Activated CD4-positive, alpha-beta T cell treated with anti-CD3 and anti-CD28 coated beads for 48 hours (primary cell): ENCODE measurements at regions not wholly inside any gene's neighbourhood (a gene's known extent, or its start where the extent isn't known, plus 50 kb on each side); places are given as distances from the start of the nearest gene placed in this dataset.

Experiments used
- DNase-seq: peaks from one replicate; pipeline ENCODE4 v3.0.0-alpha.2; 2020

DNA sequence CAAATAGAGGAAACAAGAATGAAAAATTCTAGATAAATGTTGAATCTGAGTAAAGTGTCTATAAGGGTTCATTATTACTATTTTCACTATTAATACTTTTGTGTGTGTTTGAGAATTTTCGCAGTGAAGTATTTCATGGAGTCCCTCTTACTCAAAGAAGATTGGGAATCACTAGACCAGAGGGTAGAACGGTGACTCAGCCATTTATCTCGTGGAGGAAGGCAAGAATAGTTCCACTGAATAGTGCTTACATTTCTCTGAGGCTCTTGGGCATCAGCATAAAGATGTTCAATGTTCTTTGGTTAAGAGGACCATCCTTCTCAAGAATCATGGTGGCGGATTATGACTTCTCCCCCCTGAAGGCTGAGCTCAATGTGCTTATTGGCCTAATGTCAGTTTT lies 376.7 kb upstream of the ARID1B start:
- no peak for DNase-seq

DNA sequence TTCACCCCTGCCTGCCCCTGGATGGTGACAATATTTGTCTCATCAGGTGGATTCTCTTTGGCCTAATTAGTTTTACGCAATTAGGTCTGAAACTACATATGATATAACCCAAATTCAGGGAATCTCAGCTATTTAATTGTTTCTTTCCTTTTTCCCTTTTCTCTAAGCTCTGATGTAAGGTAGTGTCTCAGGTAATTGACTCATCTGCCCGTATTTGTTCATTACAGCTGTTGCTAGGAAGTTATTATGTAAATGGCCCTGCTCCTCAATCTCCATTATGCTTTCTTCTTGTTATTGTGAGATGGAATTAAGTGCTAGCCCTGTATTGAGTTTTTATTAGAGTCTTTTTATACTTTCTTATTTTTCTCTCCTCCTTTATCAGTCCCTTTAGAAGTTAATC lies 378.2 kb upstream of the ARID1B start:
- DNase-seq: no peak

DNA sequence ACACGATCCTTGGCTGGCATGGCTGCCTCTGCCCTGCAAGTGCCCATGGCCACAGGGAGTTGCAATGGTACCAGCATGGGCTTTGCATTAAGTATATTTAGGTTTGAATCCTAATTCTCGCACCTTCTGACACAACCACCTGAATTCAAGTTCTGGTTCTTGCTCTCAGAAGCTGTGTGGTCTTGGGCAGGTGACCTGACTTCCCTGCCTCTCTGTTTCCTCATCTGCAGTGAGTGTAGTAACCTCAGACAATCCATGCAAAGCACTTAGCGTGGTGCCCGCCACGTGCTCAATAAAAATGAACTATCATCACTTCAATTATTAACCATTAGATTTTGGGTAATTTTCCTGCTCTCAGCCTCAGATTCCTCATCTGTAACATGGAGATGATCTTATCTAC lies 378.8 kb upstream of the ARID1B start:
- DNase-seq: no peak

DNA sequence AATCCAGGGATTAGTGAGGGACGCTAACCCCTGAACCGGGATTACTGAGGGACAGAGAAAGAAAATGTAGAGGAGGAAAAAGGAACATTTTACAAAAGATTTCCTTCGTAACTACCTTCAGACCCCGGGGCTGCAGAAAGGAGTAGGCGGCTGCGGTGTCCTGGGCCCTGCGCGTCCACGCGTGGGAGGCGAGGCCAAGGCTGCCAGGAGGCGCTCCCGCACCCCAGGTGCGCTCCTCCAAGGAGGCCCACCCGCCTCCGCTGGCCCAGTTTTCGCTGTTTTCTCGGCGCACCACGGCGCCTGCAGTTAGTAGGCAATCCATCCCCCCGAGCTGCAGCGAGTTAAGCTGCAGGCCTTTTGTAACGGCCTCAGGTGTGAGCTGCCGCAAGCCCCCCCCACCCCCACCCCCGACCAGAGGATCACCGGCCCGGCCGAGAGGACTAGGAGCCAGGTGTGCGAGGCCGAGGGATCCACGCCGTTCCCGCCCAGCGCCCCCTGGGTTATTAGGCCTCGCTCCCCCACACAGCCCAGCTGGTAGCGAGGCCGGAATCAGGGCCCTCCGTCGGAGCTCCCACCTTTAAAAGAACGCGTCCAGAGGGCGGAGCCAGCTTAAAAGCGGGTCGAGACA lies 380.3 kb upstream of the ARID1B start:
- peak; percentile 15 for DNase-seq

DNA sequence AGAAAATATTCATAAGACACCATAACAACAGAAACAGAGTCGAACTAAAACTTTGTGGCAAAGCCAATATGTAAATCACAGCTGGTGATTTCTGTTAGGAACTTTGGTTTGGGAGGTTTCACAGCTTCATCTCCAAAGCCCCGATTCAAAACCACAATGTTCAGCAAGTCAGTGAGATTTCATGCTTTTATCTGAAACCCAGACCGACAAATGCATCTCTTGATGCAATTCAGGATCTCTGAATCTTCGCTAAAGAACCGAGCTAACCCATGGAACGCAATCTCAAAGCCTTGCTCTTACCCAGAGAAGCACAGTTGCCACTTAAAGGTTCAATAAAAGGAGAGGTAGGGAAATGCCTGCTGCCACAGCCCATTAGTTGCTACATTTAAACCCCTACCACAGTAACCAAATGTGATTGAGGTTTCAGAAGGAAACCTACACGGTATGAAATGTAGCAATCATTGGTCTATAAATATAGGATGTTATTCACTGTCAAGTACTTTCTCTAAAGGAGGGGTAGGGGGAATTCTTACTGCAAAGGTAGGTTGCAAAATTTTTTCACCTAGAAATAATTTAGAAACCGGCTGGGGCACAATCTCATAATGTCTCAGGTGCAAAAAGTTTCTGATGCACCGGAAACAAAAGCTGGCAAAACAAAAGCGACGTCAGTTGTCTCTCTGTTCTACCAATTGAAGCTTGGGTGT lies 381.0 kb upstream of the ARID1B start:
- DNase-seq: peak; percentile 17

DNA sequence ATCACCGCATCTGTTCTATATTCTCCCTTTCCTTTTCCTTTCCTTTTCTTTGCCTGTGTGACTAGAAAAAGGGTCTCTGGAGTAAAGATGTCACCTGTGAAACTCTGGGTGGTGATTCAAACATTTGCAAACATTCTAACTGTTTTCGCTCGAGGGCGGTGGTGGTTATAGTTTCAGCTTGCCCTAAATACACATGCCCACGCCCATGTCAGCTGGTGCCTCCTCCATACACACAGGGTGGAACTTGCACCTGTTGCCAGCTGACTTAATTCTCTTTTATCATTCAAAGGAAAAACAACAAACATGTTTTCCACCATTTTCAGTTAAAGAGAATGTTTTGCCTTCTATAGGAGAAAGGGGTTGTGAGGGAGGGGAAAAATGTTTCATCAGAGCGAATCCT lies 381.9 kb upstream of the ARID1B start:
- DNase-seq: peak; percentile 55

DNA sequence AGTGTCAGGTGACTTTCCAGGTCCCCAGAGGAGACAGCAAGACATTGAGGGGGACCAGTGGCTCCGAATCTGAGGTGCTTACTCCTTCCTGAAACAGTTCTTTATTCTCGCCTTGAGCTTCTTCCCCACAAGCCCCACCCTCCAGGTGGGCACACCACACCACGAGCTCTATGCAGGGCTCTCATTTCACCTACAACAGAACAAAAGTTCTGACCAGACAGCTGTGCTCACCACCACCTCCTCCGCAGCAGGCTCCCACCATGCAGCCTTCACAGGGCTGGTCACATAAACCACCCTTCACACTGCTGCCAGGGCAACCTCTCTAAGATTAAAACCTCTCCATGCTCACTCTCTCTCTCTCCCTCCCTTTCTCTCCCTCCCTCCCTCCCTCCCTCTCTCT lies 384.5 kb upstream of the ARID1B start:
- DNase-seq: no peak

DNA sequence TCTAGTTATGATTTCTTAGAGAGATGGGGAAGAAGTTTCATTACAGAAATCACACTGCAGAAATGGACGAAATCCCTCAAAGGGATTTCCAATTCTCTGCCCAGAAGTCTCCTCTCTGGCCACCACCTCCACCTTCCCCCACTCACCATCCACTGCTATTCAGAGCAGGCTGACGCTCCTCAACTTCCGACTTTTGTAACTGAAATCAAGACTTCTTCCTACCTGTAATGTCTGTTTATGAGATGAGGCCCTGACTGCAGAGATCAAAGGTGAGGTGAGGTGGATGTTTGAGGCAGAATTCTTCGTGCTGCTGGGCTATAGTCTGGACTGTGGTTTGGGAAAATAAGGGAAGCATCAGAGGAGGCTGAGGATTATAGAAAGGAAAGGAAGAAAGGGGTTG lies 385.2 kb upstream of the ARID1B start:
- DNase-seq: no peak

DNA sequence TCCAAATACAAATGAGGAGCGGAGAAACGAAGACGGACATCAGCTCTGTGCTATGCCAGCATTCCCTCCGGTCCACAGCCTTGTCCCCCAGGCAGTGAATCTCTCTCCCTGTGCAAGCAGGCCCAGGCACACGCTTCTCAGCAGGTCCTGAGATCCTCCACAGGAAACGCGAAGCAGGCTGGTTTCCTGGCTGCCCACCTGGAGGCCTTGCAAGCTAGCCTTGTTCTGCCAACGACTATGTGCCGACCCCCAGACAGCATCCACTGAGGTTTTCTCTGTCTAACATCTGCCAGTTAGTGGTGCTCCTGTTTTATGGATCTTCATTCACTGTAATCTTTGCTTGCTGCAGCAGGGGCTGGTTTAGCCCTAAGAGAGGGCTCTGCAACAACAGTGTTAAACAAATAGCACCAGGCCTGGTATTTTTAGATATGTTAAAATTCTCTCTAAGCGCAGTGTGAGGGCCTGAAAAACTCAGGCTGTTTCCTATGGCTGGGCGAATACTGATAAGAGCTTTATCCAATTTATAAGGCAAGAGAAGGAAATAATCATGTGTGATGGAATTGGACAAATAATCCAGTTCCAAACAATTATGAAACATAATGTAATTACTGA lies 386.0 kb upstream of the ARID1B start:
- DNase-seq: no peak

DNA sequence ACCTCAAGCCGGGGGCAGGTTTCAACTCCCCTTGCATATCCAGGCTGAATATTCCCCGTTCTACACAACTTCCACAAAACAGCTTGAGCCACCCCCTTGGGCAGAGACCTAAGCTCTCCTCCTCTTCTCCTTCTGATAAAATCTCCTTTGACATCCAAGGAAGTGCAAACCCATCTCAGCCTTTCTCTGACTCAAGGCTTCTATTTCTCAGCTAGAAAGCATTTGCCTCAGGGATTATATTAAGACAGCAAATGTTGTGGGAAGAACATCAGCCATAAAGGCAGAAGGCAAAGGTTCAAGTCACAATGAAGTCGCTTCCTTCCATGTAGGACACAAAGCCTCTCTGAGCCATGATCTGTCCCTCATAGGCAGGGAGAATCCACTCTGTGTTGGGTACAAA lies 386.6 kb upstream of the ARID1B start:
- no peak for DNase-seq

DNA sequence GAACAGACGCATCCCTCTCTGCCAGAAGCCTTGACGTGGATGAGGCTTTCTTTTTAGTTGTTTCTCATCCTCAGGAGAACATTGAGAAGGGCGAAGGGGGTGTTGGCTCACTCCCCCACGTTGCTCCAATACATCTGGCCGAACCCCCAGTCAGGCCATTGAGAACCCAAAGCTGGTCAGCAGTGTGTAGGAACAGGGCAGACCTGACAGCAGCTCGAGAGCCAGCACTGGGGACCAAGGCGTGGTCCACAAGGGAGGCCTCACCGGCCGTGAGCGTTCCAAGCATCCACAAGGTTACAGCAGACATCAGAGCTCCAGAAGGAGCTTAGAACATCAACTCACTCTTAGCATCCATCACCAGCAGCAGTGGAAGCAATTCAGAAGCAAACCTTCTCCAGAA lies 387.9 kb upstream of the ARID1B start:
- no peak for DNase-seq

DNA sequence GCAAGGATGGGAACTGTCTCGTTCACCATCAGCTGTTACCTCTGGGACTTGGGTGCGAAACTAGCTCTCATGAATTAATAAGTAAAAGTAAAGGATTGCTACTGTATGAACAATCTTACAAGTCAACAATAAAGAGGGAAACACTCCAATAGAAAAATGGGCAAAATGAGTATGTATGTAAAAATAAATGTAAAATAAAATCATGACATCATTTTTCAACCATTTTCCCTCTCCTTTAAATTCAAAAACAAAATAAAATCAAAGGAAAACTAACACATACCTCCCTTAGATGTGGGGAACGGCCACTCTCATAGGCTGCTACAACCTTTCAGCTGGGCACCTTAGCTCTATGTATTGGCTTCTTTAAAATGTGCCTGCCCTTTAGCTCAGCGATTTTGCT lies 389.7 kb upstream of the ARID1B start:
- DNase-seq: no peak

DNA sequence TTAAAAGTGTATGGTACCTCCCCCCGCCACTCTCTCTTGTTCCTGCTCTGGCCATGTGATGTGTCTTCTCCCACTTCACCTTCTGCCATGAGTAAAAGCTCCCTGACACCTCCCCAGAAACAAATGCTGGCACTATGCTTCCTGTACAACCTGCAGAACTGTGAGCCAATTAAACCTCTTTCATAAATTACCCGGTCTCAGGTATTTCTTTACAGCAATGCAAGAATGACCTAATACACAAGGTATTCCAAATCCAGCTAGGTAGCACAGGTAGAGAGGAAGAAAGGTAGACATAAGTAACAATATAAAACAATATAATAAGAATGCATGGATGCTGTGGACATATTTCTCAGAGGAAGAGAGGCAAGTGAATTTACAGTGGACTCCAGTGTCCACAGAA lies 394.1 kb upstream of the ARID1B start:
- no peak for DNase-seq

DNA sequence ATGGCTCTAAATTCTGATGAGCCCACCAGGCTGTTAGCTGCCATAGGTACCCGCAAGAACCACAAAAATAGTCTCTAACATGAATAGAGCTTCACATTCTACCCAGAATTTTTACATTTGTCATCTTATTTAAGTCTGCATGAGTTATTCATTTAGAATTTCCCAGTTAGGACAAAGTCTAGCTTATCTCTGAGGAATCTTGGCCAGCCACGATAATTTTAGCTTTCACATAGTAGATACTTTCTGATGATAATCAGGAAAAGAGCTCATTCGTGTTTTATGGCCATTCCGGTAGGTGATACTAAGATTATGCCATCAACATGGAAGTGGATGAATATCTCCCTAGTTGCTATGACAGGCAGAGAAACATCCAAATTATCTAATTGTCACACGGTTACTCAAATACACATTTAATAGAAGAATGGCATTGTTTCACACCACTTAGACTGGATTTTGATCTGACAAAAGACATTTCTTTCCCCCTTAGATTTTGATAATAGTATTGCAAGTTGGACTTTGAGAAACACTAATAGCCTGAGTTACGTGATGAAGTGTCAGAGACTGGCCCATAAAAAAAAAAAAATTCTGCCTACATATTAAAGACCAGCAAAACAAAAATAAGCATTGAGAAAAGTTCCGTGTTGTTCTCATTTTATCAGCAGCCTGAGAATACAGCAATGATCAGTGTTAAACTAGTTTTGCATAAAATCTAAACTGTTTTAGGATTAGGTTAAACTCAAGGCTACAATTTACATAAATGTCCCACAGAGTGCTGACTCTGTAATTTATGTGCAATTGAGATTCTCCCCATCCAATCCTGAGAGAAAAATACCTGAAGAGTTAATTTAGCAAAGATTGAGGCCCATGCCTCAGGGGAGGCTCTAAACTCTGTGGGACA lies 397.5 kb upstream of the ARID1B start:
- no peak for DNase-seq

DNA sequence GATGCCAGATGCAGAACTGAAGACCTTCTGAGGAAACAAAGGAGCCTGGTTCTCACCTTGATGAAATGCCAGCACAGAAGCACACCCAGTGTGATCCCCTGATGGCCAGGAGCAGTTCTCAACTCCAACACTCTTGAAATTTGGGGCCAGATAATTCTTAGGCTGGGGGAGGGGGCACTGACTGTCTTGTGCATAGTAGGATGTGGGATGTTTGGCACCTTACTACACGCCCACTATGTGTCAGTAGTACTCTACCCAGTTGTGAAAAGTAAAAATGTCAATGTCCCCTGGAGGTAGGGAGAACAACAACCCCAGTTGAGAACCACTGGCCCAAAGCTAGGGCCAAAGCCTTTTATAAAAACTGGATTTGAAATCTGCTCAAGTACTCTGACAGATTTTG lies 398.3 kb upstream of the ARID1B start:
- DNase-seq: no peak

DNA sequence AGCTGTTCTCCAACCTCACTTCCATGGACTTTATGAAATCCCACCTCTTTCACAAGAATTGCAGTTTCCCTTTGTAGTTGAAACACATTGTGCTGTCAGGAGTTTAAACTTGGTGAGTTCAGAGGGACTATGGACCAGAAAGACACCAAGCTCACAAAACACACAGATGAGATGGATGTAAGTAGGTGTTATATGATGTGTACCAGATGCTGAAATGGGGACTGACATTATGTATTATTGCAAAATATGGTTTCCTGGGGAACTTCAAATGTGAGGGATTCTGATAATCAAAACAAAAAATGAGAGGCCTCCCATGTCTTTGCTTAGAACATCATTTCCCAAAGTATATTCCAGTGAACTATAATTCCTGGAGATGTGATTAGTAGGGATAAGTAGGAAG lies 401.1 kb upstream of the ARID1B start:
- DNase-seq: no peak

DNA sequence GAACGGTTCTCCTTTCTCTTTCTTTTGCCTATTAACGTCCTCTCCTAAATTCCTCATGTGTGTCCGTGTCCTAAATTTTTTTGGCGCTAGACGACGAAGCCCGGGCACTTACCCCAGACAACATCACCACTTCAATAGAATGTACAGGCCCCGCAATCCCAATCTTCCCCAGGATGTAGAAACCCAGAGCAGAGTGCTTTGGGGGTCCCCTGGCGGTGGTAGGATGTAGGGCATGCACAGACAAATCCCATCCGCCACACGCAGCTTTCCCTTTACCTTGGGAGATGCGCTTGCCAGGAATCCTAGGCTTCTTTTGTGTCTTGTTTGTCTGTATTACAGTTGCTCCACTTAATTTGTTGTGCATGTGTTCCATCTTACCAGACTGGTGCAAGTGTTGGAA lies 417.3 kb upstream of the ARID1B start:
- no peak for DNase-seq

DNA sequence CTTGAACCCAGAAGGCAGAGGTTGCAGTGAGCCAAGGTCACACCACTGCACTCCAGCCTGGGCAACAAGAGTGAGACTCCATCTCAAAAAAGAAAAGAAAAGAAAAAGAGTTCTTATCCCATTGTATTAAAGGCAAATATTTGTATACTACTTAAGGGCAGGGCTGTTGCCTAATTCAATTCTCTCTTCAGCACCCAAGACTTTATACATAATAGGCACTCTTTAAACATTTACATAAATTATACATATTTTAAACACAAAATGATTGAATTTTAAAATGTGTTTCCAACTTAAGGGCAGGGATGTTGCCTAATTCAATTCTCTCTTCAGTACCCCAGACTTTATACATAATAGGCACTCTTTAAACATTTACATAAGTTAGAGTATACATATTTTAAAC lies 424.3 kb upstream of the ARID1B start:
- no peak for DNase-seq

DNA sequence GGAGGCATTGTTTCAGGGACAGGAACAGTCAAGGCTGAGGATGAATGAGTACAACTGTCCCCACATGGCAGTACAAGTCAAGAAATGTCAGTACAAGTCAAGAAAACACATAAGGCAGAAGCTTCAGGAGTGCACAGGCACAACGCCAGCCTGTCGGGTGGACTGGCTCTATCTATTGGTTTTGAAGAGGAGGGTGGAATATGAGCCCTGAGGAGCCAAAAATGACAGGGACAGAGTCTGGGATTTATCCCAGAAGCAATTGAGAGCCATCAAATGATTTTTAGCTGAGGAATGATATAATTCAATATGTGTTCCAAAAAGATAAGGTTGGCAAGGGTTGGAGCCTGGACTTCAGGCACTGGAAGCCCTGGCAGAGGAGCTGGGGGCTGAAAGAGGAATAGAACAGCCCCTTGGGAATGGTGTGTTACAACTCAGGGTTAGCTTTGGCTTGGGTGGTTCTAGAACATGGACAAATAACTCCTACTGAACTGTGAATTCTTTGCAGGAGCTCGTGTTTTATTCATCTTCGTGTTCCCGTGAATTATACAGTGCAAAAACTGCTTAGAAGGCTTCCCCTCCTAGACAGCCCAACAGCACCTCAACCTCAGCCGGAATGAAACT lies 425.7 kb upstream of the ARID1B start:
- no peak for DNase-seq

DNA sequence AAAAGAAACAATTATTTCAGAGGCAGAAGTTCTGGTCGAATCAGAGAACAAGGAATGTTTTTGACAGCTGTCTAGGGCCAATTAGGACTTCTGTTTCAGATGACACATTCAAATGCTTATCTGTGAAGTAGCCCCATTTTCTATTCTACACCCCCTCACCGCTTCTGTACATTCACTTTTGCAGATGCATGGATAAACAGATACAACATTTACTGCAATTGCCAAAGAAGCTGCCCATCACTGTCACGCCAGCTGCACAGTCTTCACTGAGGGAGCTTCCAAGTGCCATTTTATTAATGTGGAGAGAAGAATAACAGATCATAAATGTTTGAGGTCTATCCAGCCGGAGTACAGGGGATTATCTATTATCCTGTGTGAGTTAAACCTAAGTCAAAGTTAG lies 426.8 kb upstream of the ARID1B start:
- no peak for DNase-seq

DNA sequence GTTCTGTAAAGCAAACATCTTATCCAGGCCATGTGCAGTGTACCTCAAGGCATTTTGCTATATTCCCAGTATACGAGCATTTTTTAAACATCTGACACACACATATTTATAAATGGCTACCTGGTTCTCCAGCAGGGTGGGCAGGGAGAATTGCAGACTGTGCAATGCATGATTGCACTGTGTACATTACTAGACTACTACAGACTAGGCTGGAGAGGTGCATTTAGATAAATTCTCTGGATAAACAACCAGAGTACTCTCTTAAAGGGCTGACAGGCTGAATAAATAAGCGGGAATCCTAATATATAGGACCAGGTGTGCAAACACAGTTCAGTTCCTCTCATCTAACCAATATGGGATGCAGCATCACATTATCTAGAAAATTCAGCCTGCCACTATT lies 428.3 kb upstream of the ARID1B start:
- no peak for DNase-seq

DNA sequence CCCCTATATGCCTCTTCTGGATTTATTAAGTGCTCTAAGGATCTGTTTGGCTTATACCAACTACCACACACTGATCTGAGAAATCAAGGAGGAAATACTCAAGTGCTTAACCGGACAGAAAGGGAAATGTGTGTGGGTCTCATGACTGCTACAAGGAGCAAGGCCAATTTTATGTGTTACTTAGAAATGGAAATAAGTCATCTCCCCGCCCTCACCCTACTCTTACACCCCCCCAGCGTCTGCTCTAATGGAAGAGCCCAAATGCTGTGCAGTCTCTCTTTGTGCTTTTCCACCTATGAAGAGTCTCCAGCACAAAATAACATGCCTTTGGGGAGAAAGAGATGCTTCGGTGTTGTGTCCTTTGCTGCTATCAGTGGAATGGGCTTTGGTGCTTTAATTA lies 428.8 kb upstream of the ARID1B start:
- no peak for DNase-seq

DNA sequence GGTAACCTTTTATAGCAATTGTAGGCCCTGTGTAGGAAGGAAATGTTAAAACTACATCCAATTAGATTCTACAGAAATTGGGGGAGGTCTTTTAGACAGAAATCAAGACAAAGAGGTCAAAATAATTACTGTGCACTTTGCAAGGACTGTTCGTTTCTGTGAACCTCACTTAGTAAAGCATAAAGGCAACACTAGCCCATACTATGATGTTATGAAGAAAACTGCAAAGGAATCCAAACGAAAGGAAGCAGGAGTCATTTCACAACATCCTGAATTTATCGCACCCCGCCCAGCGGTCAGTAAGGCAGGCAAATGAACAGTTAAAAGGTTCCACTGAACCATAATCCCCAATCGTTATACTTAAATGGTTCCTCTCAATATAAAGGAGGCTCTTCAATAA lies 429.5 kb upstream of the ARID1B start:
- no peak for DNase-seq
